Testis (tissue), 2 donors: ENCODE measurements at regions not wholly inside any gene's neighbourhood (a gene's known extent, or its start where the extent isn't known, plus 50 kb on each side); places are given as distances from the start of the nearest gene placed in this dataset.

Experiments used
- DNase-seq: peaks from one replicate; pipeline ENCODE4 v3.0.0-alpha.2; 2019
- H3K27ac ChIP-seq, 2 donors: fragments of 200-600 bp; sonication (generic); one replicate each; pipeline ENCODE4 v1.5.1; 2019
- H3K27me3 ChIP-seq: fragments of 200-600 bp; sonication (generic); one replicate; pipeline ENCODE4 v1.5.1; 2019
- H3K36me3 ChIP-seq: fragments of 200-600 bp; sonication (generic); one replicate; pipeline ENCODE4 v1.5.1; 2017; ENCODE audit warnings: low read depth; ENCODE audit errors: missing control alignments
- H3K4me1 ChIP-seq: fragments of 200-600 bp; sonication (generic); one replicate; pipeline ENCODE4 v1.5.1; 2019
- H3K4me3 ChIP-seq, 2 donors: fragments of 200-600 bp; sonication (generic); one replicate each; pipeline ENCODE4 v1.5.1; 2017 to 2019
- H3K9me3 ChIP-seq: fragments of 200-600 bp; sonication (generic); one replicate; pipeline ENCODE4 v1.5.1; 2017
- CTCF ChIP-seq, 3 experiments: fragments of 450-650 bp in 2 of 3; fragments of 200-600 bp in 1 of 3; sonication (generic) in 1 of 3; IDR thresholded peaks; one replicate each; pipeline ENCODE4 v1.5.1; 2016 to 2019; ENCODE audit warnings: antibody characterized with exemption in 3 of 3, mild to moderate bottlenecking in 2 of 3, moderate library complexity in 1 of 3
- POLR2A ChIP-seq: fragments of 450-650 bp; IDR thresholded peaks from one replicate; pipeline ENCODE4 v1.6.1; 2017; ENCODE audit warnings: antibody characterized with exemption, mild to moderate bottlenecking, moderate library complexity
- WGBS, 2 donors: methylation state at CpG; one replicate each; pipeline ENCODE4 v1.1.5; 2018; 5-methylcytosine and 5-hydroxymethylcytosine counted together
- intact Hi-C: fragments of 100-400 bp; cut with DNase I; formaldehyde crosslinking; loops from one replicate; pipeline ENCODE4 v1.15.1; 2023; ENCODE audit warnings: low total_unique reads

- Histone ChIP-seq H3K27me3 (no peaks in the 10 kb centered on the region), H3K27ac (no peak overlapping the region), H3K9me3 (no peaks in the 10 kb centered on the region), H3K4me1 (no peaks in the 10 kb centered on the region), H3K4me3 (no peak overlapping the region), H3K36me3 (no peaks in the 10 kb centered on the region)
- intact Hi-C loops: no loop called here
- TF ChIP-seq POLR2A: no peak
- no peak for TF ChIP-seq CTCF (IDR thresholded peaks at IDR 0.05)
- no peak for DNase-seq
- WGBS, 2 donors: 86 to 100% methylated on average over 1 of the region's 1 CpG
Measured at GRCh38 chrX:39965051-39965573, 132.6 kb downstream of the BCOR start.

GRCh38 chrX:39966176-39966575, 131.6 kb downstream of the BCOR start:
- DNase-seq: no peak
- intact Hi-C loops: no loop called here

DNA sequence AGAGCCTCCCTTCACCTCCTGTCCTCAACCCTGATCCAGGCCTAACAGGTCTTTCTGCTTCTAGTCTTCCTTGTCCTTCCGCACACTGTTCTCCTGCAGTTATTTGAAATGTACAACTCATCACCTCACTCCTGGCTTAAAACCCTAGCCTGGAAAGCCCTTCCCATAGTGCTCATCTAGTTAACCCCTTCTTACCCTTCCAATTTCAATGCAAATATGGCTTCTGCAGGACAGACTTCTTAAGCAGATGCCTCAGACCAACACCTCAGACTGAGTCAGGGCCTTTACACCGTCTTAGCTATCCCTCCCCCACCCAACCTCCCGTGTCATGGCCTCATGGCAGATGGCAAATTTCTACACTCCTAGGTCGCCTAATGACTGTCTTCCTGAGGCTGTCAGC, 130.4 kb downstream of the BCOR start:
- Histone ChIP-seq H3K27me3 (no peaks in the 10 kb centered on the region), H3K27ac (no peak overlapping the region), H3K4me3 (no peak overlapping the region), H3K4me1 (no peaks in the 10 kb centered on the region), H3K9me3 (no peaks in the 10 kb centered on the region), H3K36me3 (no peaks in the 10 kb centered on the region)
- no peak for DNase-seq
- WGBS, 2 donors: 87 to 89% methylated on average over 4 of the region's 4 CpGs
- intact Hi-C loops: no loop called here
- TF ChIP-seq CTCF (IDR thresholded peaks at IDR 0.05) (no peak), POLR2A (no peak)

More at GRCh38 chrX:39966176-39966575, 131.6 kb downstream of the BCOR start:
- TF ChIP-seq POLR2A (no peak), CTCF (IDR thresholded peaks at IDR 0.05) (no peak)
- H3K9me3 ChIP-seq: no peaks in the 10 kb centered on the region
- WGBS, 2 donors: 73 to 75% methylated on average over 4 to 8 of the region's 8 CpGs
- no peak overlapping the region for H3K27ac ChIP-seq
- no peaks in the 10 kb centered on the region for H3K27me3 ChIP-seq
- H3K36me3 ChIP-seq: no peaks in the 10 kb centered on the region
- no peaks in the 10 kb centered on the region for H3K4me1 ChIP-seq
- no peak overlapping the region for H3K4me3 ChIP-seq

DNA sequence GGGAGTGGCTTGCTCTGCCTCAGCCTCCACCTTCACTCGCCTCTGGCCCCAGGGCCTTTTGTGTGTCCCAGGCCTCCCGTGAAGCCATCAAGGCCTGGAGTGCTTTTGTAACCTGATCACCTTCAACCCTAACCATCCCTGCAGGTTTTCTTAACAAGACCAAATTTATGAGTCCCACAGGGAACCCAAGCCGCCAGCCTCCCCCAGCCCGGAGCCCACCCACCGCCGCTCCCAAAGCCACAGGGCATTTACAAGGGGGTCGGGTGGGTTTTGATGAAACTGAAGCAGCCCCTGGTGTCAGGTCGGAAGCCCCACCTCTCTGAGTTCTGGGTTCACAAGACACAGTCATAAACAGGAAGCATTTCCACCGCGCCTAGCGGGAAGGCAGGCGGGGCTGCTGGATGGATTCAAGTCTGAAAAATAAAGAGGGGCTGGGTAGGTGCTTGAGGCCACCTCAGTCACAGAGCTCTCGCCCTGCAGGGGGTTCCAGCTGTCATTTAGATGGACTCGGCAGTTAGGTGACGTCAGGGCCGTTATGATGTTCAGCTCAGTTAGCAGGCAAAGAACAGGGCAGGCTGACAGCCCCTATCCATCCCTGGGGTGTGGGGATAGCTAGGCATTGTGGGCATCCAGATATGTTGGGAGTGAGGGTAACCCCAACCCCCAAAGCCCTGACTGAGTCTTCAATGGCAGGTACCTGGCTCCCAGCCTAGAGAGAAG, 128.5 kb downstream of the BCOR start:
- H3K27me3 ChIP-seq: no peaks in the 10 kb centered on the region
- intact Hi-C loops: no loop called here
- no peak for DNase-seq
- H3K36me3 ChIP-seq: no peaks in the 10 kb centered on the region
- no peak overlapping the region for H3K27ac ChIP-seq
- no peaks in the 10 kb centered on the region for H3K4me1 ChIP-seq
- H3K4me3 ChIP-seq: no peak overlapping the region
- H3K9me3 ChIP-seq: no peaks in the 10 kb centered on the region
- 73 to 79% methylated on average over 7 to 16 of the region's 16 CpGs for WGBS, 2 donors
- TF ChIP-seq POLR2A: no peak
- no peak for TF ChIP-seq CTCF (IDR thresholded peaks at IDR 0.05)
